Natural killer cell (primary cell): ENCODE measurements at regions not wholly inside any gene's neighbourhood (a gene's known extent, or its start where the extent isn't known, plus 50 kb on each side); places are given as distances from the start of the nearest gene placed in this dataset.
"Not testable (repeated sequence)": the region's sequence is repeated elsewhere in the genome, so short reads cannot be mapped to it uniquely, and the experiment has no call there.

Source experiments
- ATAC-seq, 3 donors: fragments of 150-1000 bp in 2 of 3; fragments of 200-7000 bp in 1 of 3; cut with Tn5 transposase; 1 replicate in 1 of 3; 2 replicates in 2 of 3; pipeline ENCODE4 v1.10.0; 2021; ENCODE audit warnings: mild to moderate bottlenecking in 2 of 3, moderate library complexity in 2 of 3
- DNase-seq, 2 donors: peaks; one replicate each; pipeline versions ENCODE4 v3.0.0 to v3.0.0-alpha.2; 2013 to 2021; ENCODE audit warnings: mixed read lengths in 1 of 2
- H3K27ac ChIP-seq: one replicate; pipeline ENCODE4 v1.5.1; 2013; ENCODE audit warnings: mild to moderate bottlenecking, low read length
- H3K27me3 ChIP-seq: one replicate; pipeline ENCODE4 v1.6.1; 2013; ENCODE audit warnings: low read length; ENCODE audit not compliant: control insufficient read depth, insufficient read depth
- H3K36me3 ChIP-seq: one replicate; pipeline ENCODE4 v1.6.1; 2013; ENCODE audit warnings: low read length; ENCODE audit not compliant: control insufficient read depth, insufficient read depth
- H3K4me1 ChIP-seq: one replicate; pipeline ENCODE4 v1.6.1; 2013; ENCODE audit warnings: low read length; ENCODE audit not compliant: control insufficient read depth, insufficient read depth
- H3K4me3 ChIP-seq: one replicate; pipeline ENCODE4 v1.5.1; 2013; ENCODE audit warnings: low read length
- H3K9me3 ChIP-seq: one replicate; pipeline ENCODE4 v1.6.1; 2013; ENCODE audit warnings: low read length; ENCODE audit not compliant: control insufficient read depth, insufficient read depth
- H3K27ac Mint-ChIP-seq, 2 donors: one replicate each; pipeline ENCODE4 v1.8.0; 2022; ENCODE audit warnings: mild to moderate bottlenecking in 2 of 2, mixed read lengths in 2 of 2, moderate library complexity in 1 of 2
- H3K27me3 Mint-ChIP-seq, 2 donors: one replicate each; pipeline ENCODE4 v1.8.0; 2022; ENCODE audit warnings: low read depth in 2 of 2, mixed read lengths in 2 of 2
- H3K36me3 Mint-ChIP-seq: one replicate; pipeline ENCODE4 v1.8.0; 2022; ENCODE audit warnings: mixed read lengths
- H3K4me1 Mint-ChIP-seq, 2 donors: one replicate each; pipeline ENCODE4 v1.8.0; 2022; ENCODE audit warnings: mixed read lengths in 2 of 2
- H3K4me3 Mint-ChIP-seq: one replicate; pipeline ENCODE4 v1.8.0; 2022; ENCODE audit warnings: mild to moderate bottlenecking, moderate library complexity, mixed read lengths
- H3K9me3 Mint-ChIP-seq, 2 donors: one replicate each; pipeline ENCODE4 v1.8.0; 2022; ENCODE audit warnings: mixed read lengths in 2 of 2
- CTCF ChIP-seq: fragments of 200-600 bp; IDR thresholded peaks from one replicate; pipeline ENCODE4 v1.8.0; 2022; ENCODE audit warnings: antibody characterized with exemption
- WGBS: methylation state at CpG from one replicate; pipeline ENCODE4 v1.1.7; 2013; ENCODE audit warnings: missing lambda C conversion rate; ENCODE audit not compliant: insufficient coverage; 5-methylcytosine and 5-hydroxymethylcytosine counted together
- intact Hi-C: fragments of 100-400 bp; cut with micrococcal nuclease; formaldehyde crosslinking; loops from one replicate; pipeline ENCODE4 v1.14.2; 2022

GRCh38 chr2:95670686-95671085 is 78.9 kb downstream of the TRIM43 start:
- no peak for ATAC-seq
- no peak overlapping the region for H3K27ac Mint-ChIP-seq
- TF ChIP-seq CTCF: no peak

GRCh38 chr2:95671171-95671570 is 79.4 kb downstream of the TRIM43 start:
- H3K27ac Mint-ChIP-seq, H3K9me3 Mint-ChIP-seq, H3K36me3 Mint-ChIP-seq, H3K27me3 ChIP-seq, H3K36me3 ChIP-seq, DNase-seq, H3K4me3 Mint-ChIP-seq, H3K4me1 Mint-ChIP-seq, intact Hi-C loops, H3K9me3 ChIP-seq, H3K4me3 ChIP-seq, H3K4me1 ChIP-seq, ATAC-seq, H3K27ac ChIP-seq: not testable (repeated sequence)
- WGBS: 90% methylated on average over 3 of the region's 4 CpGs
- H3K27me3 Mint-ChIP-seq: peaks cover 6 to 31% of the 10 kb centered on the region in 2 donors

More at GRCh38 chr2:95670686-95671085, 78.9 kb downstream of the TRIM43 start:
- Mint-ChIP-seq H3K27me3 (peaks cover 7 to 31% of the 10 kb centered on the region in 2 donors), H3K36me3 (no peaks in the 10 kb centered on the region), H3K4me3 (no peak overlapping the region), H3K9me3 (no peaks in the 10 kb centered on the region), H3K4me1 (peaks cover 0 to 6% of the 10 kb centered on the region in 2 donors)
- no peak for DNase-seq
- Histone ChIP-seq H3K4me3 (no peak overlapping the region), H3K4me1 (no peaks in the 10 kb centered on the region), H3K27ac (no peak overlapping the region), H3K36me3 (no peaks in the 10 kb centered on the region), H3K9me3 (no peaks in the 10 kb centered on the region), H3K27me3 (no peaks in the 10 kb centered on the region)
- intact Hi-C loops: no loop called here
- 79% methylated on average over 2 of the region's 2 CpGs for WGBS

GRCh38 chr2:95671992-95672391 is 80.2 kb downstream of the TRIM43 start:
- intact Hi-C loops, H3K4me3 ChIP-seq, H3K4me3 Mint-ChIP-seq, H3K36me3 Mint-ChIP-seq, H3K4me1 Mint-ChIP-seq, H3K9me3 Mint-ChIP-seq, H3K27me3 ChIP-seq, DNase-seq, H3K36me3 ChIP-seq, H3K27ac ChIP-seq, H3K4me1 ChIP-seq, H3K27ac Mint-ChIP-seq, ATAC-seq, H3K9me3 ChIP-seq: not testable (repeated sequence)
- peaks cover 6 to 26% of the 10 kb centered on the region in 2 donors for H3K27me3 Mint-ChIP-seq
- WGBS: no CpG with 5 or more reads among the region's 1 CpG

GRCh38 chr2:95672500-95672899 is 80.7 kb downstream of the TRIM43 start:
- H3K36me3 Mint-ChIP-seq, H3K4me1 Mint-ChIP-seq, H3K36me3 ChIP-seq, H3K27me3 ChIP-seq, H3K9me3 ChIP-seq, H3K4me3 ChIP-seq, ATAC-seq, H3K27ac ChIP-seq, H3K4me1 ChIP-seq, H3K27ac Mint-ChIP-seq, DNase-seq, H3K9me3 Mint-ChIP-seq, intact Hi-C loops, H3K4me3 Mint-ChIP-seq: not testable (repeated sequence)
- H3K27me3 Mint-ChIP-seq: peaks cover 6 to 22% of the 10 kb centered on the region in 2 donors
- 92% methylated on average over 1 of the region's 1 CpG for WGBS

GRCh38 chr2:95674186-95674585 is 82.4 kb downstream of the TRIM43 start:
- Mint-ChIP-seq H3K36me3 (no peaks in the 10 kb centered on the region), H3K27ac (no peak overlapping the region), H3K27me3 (peaks cover 9 to 31% of the 10 kb centered on the region in 2 donors), H3K9me3 (no peaks in the 10 kb centered on the region), H3K4me1 (peaks cover 0 to under 1% of the 10 kb centered on the region in 2 donors), H3K4me3 (no peak overlapping the region)
- H3K9me3 ChIP-seq: no peaks in the 10 kb centered on the region
- H3K27me3 ChIP-seq: no peaks in the 10 kb centered on the region
- H3K4me3 ChIP-seq: no peak overlapping the region
- DNase-seq (no peak), ATAC-seq (no peak)
- intact Hi-C loops: no loop called here
- no peak overlapping the region for H3K27ac ChIP-seq
- H3K4me1 ChIP-seq: no peaks in the 10 kb centered on the region
- WGBS: 78% methylated on average over 5 of the region's 5 CpGs
- no peak for TF ChIP-seq CTCF
- H3K36me3 ChIP-seq: no peaks in the 10 kb centered on the region

- H3K9me3 Mint-ChIP-seq, H3K9me3 ChIP-seq, ATAC-seq, H3K27ac Mint-ChIP-seq, H3K4me3 Mint-ChIP-seq, H3K27me3 ChIP-seq, DNase-seq, H3K4me3 ChIP-seq, intact Hi-C loops, H3K36me3 Mint-ChIP-seq, H3K36me3 ChIP-seq, H3K27ac ChIP-seq, H3K4me1 Mint-ChIP-seq, H3K4me1 ChIP-seq: not testable (repeated sequence)
- WGBS: 58% methylated on average over 1 of the region's 1 CpG
- H3K27me3 Mint-ChIP-seq: peaks cover 16 to 45% of the 10 kb centered on the region in 2 donors
These were observed 84.8 kb downstream of the TRIM43 start for GRCh38 chr2:95676573-95676972.
